ENCODE measurements at regions not wholly inside any gene's neighbourhood (a gene's known extent, or its start where the extent isn't known, plus 50 kb on each side); places are given as distances from the start of the nearest gene placed in this dataset.

- TF ChIP-seq, protein P1, sequence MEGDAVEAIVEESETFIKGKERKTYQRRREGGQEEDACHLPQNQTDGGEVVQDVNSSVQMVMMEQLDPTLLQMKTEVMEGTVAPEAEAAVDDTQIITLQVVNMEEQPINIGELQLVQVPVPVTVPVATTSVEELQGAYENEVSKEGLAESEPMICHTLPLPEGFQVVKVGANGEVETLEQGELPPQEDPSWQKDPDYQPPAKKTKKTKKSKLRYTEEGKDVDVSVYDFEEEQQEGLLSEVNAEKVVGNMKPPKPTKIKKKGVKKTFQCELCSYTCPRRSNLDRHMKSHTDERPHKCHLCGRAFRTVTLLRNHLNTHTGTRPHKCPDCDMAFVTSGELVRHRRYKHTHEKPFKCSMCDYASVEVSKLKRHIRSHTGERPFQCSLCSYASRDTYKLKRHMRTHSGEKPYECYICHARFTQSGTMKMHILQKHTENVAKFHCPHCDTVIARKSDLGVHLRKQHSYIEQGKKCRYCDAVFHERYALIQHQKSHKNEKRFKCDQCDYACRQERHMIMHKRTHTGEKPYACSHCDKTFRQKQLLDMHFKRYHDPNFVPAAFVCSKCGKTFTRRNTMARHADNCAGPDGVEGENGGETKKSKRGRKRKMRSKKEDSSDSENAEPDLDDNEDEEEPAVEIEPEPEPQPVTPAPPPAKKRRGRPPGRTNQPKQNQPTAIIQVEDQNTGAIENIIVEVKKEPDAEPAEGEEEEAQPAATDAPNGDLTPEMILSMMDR (conservative IDR thresholded peaks at IDR 0.05 in 1 of 2, IDR thresholded peaks at IDR 0.05 in 1 of 2; ENCODE audit: extremely low read depth in 1 of 2, insufficient read depth in 1 of 2, low read depth in 1 of 2, low read length in 2 of 2), result no peak
- TF ChIP-seq EZH2 (IDR thresholded peaks at IDR 0.05; ENCODE audit: borderline replicate concordance, low read length), result no peak
Measured at GRCh38 chr18:27667064-27667463, 482.0 kb upstream of the CHST9 start.

Data from mammary epithelial cell (primary cell).